Pancreas (tissue), 10 donors: ENCODE measurements at regions not wholly inside any gene's neighbourhood (a gene's known extent, or its start where the extent isn't known, plus 50 kb on each side); places are given as distances from the start of the nearest gene placed in this dataset.

ENCODE experiments used
- ATAC-seq, 4 donors: fragments of 200-7000 bp; cut with Tn5 transposase; one replicate each; pipeline versions ENCODE4 v1.8.0 to v1.9.1; 2020; ENCODE audit warnings: mild to moderate bottlenecking in 4 of 4, moderate library complexity in 4 of 4
- DNase-seq, 6 donors: peaks; one replicate each; pipeline ENCODE4 v3.0.0-alpha.2; 2020
- FAIRE-seq: peaks from 2 replicates; lab custom pipeline; 2012; peaks lifted over from hg19 to GRCh38; lab: Jason Lieb, UNC
- H3K27ac ChIP-seq, 4 donors: fragments of 200-600 bp; sonication (generic); 1 replicate in 3 of 4; 2 replicates in 1 of 4; pipeline versions ENCODE4 v1.5.0 to v1.8.0; 2020
- H3K27me3 ChIP-seq, 4 donors: fragments of 200-600 bp; one replicate each; pipeline ENCODE4 v1.8.0; 2021
- H3K36me3 ChIP-seq, 3 donors: fragments of 200-600 bp; sonication (generic) in 1 of 3; one replicate each; pipeline versions ENCODE4 v1.5.0 to v1.8.0; 2020 to 2021
- H3K4me1 ChIP-seq, 3 donors: fragments of 200-600 bp; one replicate each; pipeline ENCODE4 v1.8.0; 2021
- H3K4me3 ChIP-seq, 4 donors: fragments of 200-600 bp; sonication (generic) in 2 of 4; one replicate each; pipeline versions ENCODE4 v1.5.0 to v1.8.0; 2020 to 2021
- H3K9me3 ChIP-seq, 4 donors: fragments of 200-600 bp; one replicate each; pipeline ENCODE4 v1.8.0; 2021
- WGBS, 2 donors: extraction: QIAGEN DNeasy Blood & Tissue Kit; methylation state at CpG; one replicate each; pipeline ENCODE4 v1.1.7; 2013; 5-methylcytosine and 5-hydroxymethylcytosine counted together
- intact Hi-C, 3 donors: fragments of 100-400 bp; cut with DNase I; formaldehyde crosslinking; loops; one replicate each; pipeline versions ENCODE4 v1.11.1 to v1.14.2; 2022
- TF ChIP-seq, protein P1 (sequence below), 4 donors: fragments of 200-600 bp; sonication (generic) in 3 of 4; IDR thresholded peaks; one replicate each; pipeline versions ENCODE4 v1.5.0 to v1.8.0; 2021; ENCODE audit warnings: antibody characterized with exemption in 4 of 4
- donor health status: healthy with polysubstance abuse.
- donor health status: DM: no; HTN: no; CAD: no; lungs with moderate emphysema.
- donor health status: DM: no; HTN: no; CAD: no.
- donor health status: control.
- donor health status: control.
- donor health status: Bipolar disorder and iron deficiency.
- donor health status: DM: yes; HTN: yes; CAD: no.
- donor health status: DM: no; HTN: no; CAD: no.
- donor health status: DM: no; HTN: no; CAD: no.
- donor health status: DM: yes; HTN: yes; CAD: no.

DNA sequence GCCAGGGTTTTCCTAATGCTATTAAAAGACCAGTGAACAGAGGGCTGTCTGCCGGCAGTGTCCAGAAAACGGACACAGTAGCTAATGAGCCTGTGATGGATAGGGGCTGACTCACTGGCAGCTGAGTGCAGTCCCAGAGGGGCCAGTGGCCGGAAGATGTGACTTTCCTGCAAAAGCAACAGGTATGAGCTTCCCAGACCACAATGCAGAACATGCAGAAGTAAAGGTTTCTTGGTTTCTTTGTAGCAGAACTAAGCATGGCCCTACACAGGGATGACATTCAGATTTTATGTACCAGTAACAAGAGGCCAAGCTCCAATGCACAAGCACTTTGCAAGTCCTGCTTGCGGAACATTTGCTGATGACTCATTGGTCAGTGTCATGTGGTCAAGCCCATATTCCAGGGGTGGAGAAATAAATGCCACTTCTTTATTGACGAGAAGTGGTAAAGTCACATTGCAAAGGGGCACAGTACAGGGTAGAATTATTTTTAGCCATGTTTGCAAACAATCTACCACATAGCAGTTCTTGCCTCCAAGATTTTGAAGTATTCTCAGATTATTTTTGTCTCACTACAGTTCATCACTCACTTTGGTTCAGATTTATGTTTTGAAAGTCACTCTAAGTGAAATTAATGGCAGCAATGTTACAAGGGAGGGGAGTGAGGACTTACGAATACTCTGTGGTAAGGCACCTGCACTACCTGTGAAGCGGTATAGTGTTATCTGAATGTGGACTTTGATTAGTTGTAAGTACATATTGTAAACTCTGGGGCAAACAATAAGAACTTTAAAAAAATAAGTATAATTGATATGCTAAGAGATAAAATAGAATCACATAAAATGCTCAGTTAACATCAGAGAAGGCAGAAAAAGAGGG, 263.3 kb downstream of the ABHD5 start:
- no peak for FAIRE-seq
- intact Hi-C loops = no loop called here
- Histone ChIP-seq H3K9me3 (no peaks in the 10 kb centered on the region), H3K4me3 (no peak overlapping the region), H3K4me1 (no peaks in the 10 kb centered on the region), H3K27ac (no peak overlapping the region), H3K36me3 (no peaks in the 10 kb centered on the region), H3K27me3 (no peaks in the 10 kb centered on the region)
- peak in 1 of 4 donors; percentile 17 for ATAC-seq
- no peak for DNase-seq
- WGBS, 2 donors = 48 to 50% methylated on average over 7 of the region's 7 CpGs
- TF ChIP-seq, protein P1, sequence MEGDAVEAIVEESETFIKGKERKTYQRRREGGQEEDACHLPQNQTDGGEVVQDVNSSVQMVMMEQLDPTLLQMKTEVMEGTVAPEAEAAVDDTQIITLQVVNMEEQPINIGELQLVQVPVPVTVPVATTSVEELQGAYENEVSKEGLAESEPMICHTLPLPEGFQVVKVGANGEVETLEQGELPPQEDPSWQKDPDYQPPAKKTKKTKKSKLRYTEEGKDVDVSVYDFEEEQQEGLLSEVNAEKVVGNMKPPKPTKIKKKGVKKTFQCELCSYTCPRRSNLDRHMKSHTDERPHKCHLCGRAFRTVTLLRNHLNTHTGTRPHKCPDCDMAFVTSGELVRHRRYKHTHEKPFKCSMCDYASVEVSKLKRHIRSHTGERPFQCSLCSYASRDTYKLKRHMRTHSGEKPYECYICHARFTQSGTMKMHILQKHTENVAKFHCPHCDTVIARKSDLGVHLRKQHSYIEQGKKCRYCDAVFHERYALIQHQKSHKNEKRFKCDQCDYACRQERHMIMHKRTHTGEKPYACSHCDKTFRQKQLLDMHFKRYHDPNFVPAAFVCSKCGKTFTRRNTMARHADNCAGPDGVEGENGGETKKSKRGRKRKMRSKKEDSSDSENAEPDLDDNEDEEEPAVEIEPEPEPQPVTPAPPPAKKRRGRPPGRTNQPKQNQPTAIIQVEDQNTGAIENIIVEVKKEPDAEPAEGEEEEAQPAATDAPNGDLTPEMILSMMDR (IDR thresholded peaks at IDR 0.05) = no peak

DNA sequence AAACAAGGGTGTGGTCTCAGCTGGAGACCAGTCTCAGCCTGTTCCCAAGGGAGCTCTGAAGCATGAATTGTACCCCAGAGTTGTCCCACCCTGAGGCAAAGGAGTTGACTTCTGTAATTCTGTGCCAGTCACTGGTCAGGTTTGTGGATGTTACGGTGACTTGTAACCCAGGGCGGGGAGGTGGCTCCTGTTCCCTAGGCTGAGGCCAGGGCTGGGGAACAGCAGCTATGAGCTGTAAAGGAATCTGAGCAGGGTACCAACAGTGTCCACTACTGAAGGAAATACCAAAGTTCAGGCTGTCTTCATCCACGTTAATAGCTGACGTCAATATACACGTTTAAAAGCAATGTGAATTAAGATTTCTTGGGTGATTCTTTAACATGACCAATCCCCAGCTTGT, 266.2 kb downstream of the ABHD5 start:
- H3K27ac ChIP-seq = no peak overlapping the region
- H3K36me3 ChIP-seq = no peaks in the 10 kb centered on the region
- intact Hi-C loops = no loop called here
- H3K27me3 ChIP-seq = no peaks in the 10 kb centered on the region
- no peaks in the 10 kb centered on the region for H3K4me1 ChIP-seq
- H3K9me3 ChIP-seq = no peaks in the 10 kb centered on the region
- FAIRE-seq (no peak), ATAC-seq (no peak), DNase-seq (no peak)
- H3K4me3 ChIP-seq = no peak overlapping the region
- TF ChIP-seq, protein P1 (IDR thresholded peaks at IDR 0.05) = no peak
- WGBS, 2 donors = 68 to 70% methylated on average over 5 of the region's 5 CpGs

DNA sequence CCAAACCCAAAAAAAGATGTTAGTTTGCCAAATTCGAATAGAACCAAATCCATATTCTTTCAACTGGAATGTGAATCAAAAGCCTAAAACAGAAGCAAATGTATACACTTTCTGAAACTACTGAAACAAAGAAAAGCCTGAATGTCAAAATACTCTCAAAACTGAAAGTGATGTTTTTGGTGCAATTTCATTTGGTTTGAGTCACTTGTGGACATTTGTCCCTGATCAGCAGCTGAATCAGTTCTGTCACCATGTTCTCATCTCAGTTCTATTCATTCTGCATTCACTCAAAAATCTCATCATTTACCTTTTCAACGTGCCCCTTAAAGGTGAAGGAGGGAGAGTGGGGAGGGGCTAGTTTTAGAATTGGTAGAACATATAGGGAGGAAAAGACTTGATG, 266.8 kb downstream of the ABHD5 start:
- TF ChIP-seq, protein P1 (IDR thresholded peaks at IDR 0.05) = no peak
- Histone ChIP-seq H3K4me3 (no peak overlapping the region), H3K36me3 (no peaks in the 10 kb centered on the region), H3K9me3 (no peaks in the 10 kb centered on the region), H3K27me3 (no peaks in the 10 kb centered on the region), H3K4me1 (no peaks in the 10 kb centered on the region), H3K27ac (no peak overlapping the region)
- intact Hi-C loops = no loop called here
- no peak for ATAC-seq
- FAIRE-seq = no peak
- WGBS, 2 donors = 33 to 40% methylated on average over 2 of the region's 2 CpGs
- DNase-seq = no peak

DNA sequence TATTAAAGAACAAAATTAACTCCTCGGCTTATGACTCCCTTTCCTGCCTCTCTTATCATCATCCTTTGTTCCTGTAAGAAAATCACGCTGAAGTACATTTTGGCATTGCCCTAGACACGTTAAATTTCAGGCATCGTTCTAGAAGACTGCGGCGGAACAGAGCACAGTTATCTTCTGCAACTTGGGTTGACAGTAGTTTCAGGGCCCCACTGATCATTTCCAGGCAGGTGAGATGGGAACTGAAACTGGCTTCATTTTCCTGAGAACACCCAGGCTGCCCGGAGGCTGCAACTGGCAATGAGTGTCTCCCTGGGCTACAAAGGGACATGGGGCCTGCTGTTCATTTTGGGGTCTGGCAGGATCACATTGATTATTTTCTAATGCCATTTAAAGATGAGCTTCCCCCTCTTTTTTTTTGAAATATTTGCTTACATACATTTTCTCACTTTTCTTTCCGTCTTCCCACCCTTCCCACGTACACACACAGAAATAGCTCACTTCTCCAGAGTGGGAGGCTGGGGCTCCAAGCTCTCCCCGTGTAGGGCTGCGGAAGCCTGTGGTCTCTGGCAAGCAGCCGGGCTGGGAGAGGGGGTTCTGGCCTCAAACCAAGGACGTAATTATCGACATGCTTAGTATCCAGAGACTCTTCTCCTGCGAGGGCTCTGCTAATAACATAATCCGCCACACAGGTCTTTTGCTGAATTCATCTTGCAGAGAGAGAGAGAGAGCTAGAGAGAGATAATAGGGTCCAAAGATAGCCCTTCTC, 267.4 kb downstream of the ABHD5 start:
- Histone ChIP-seq H3K4me1 (no peaks in the 10 kb centered on the region), H3K27ac (no peak overlapping the region), H3K4me3 (no peak overlapping the region), H3K27me3 (no peaks in the 10 kb centered on the region), H3K36me3 (no peaks in the 10 kb centered on the region), H3K9me3 (no peaks in the 10 kb centered on the region)
- 72 to 80% methylated on average over 16 of the region's 16 CpGs for WGBS, 2 donors
- ATAC-seq (no peak), DNase-seq (no peak), FAIRE-seq (no peak)
- intact Hi-C loops = no loop called here
- TF ChIP-seq, protein P1 (IDR thresholded peaks at IDR 0.05) = no peak
